B cell (primary cell): ENCODE measurements at regions not wholly inside any gene's neighbourhood (a gene's known extent, or its start where the extent isn't known, plus 50 kb on each side); places are given as distances from the start of the nearest gene placed in this dataset.

Experiments used
- ATAC-seq: fragments of 200-7000 bp; cut with Tn5 transposase; one replicate; pipeline ENCODE4 v1.10.0; 2021; ENCODE audit warnings: low read depth, mild to moderate bottlenecking, moderate number of reproducible peaks, moderate library complexity
- CTCF ChIA-PET: fragments of 350-600 bp; sonication (Branson Sonifier 250); formaldehyde crosslinking; loops from one replicate; lab custom pipeline; 2021; ENCODE audit warnings: antibody characterized with exemption, inconsistent platforms; lab: Charles Lee
- POLR2A ChIA-PET: fragments of 350-600 bp; sonication (Branson Sonifier 250); formaldehyde crosslinking; loops from one replicate; lab custom pipeline; 2021; ENCODE audit warnings: antibody characterized with exemption; lab: Charles Lee
- DNase-seq: peaks from one replicate; pipeline ENCODE4 v3.0.0; 2013
- H2AFZ ChIP-seq: 2 replicates; pipeline ENCODE4 v1.6.1; 2012; ENCODE audit warnings: mild to moderate bottlenecking, low read depth, low read length; ENCODE audit not compliant: insufficient read depth, poor library complexity, severe bottlenecking
- H3K27ac ChIP-seq, 2 donors: 1 replicate in 1 of 2; 2 replicates in 1 of 2; pipeline ENCODE4 v1.5.1; 2012 to 2013; ENCODE audit warnings: low read length in 2 of 2, mild to moderate bottlenecking in 2 of 2, moderate library complexity in 1 of 2
- H3K27me3 ChIP-seq, 4 experiments: fragments of 200-600 bp in 1 of 4; sonication (generic) in 1 of 4; replicated peaks in 1 of 4; 1 replicate in 2 of 4; 2 replicates in 2 of 4; pipeline versions ENCODE4 v1.6.1 to v1.7.0; 2013 to 2016; ENCODE audit warnings: low read length in 3 of 4, mild to moderate bottlenecking in 2 of 4, mixed read lengths in 1 of 4, moderate library complexity in 1 of 4; ENCODE audit not compliant: insufficient read depth in 4 of 4, control insufficient read depth in 3 of 4; ENCODE audit errors: control extremely low read depth in 1 of 4
- H3K36me3 ChIP-seq, 2 experiments: replicated peaks in 1 of 2; 1 replicate in 1 of 2; 2 replicates in 1 of 2; pipeline versions ENCODE4 v1.6.1 to v1.7.1; 2013; ENCODE audit warnings: low read length in 1 of 2; ENCODE audit not compliant: insufficient read depth in 2 of 2, control insufficient read depth in 1 of 2; ENCODE audit errors: control extremely low read depth in 1 of 2, extremely low read depth in 1 of 2
- H3K4me1 ChIP-seq, 2 donors: fragments of 200-600 bp in 1 of 2; sonication (generic) in 1 of 2; 1 replicate in 1 of 2; 2 replicates in 1 of 2; pipeline versions ENCODE4 v1.5.1 to v1.6.1; 2013 to 2017; ENCODE audit warnings: low read length in 2 of 2; ENCODE audit not compliant: control insufficient read depth in 2 of 2, insufficient read depth in 2 of 2
- H3K4me2 ChIP-seq: replicated peaks from 2 replicates; pipeline ENCODE3; 2012; ENCODE audit warnings: mild to moderate bottlenecking, low read depth, low read length; ENCODE audit not compliant: poor library complexity, severe bottlenecking
- H3K4me3 ChIP-seq, 5 experiments: fragments of 200-600 bp in 1 of 5; sonication (generic) in 1 of 5; 1 replicate in 3 of 5; 2 replicates in 2 of 5; pipeline versions ENCODE4 v1.5.1 to v1.7.0; 2011 to 2016; ENCODE audit warnings: low read length in 4 of 5, mild to moderate bottlenecking in 4 of 5, low read depth in 2 of 5, control low read depth in 1 of 5, moderate library complexity in 1 of 5; ENCODE audit not compliant: insufficient read depth in 1 of 5; ENCODE audit errors: control extremely low read depth in 1 of 5, extremely low read depth in 1 of 5
- H3K79me2 ChIP-seq: fragments of 200-600 bp; sonication (generic); one replicate; pipeline ENCODE4 v1.6.0; 2016; ENCODE audit warnings: low read length; ENCODE audit not compliant: control insufficient read depth, insufficient read depth
- H3K9ac ChIP-seq: fragments of 200-600 bp; sonication (generic); 2 replicates; pipeline ENCODE4 v1.6.1; 2017; ENCODE audit warnings: mild to moderate bottlenecking, low read length, moderate library complexity
- H3K9me3 ChIP-seq, 3 donors: one replicate each; pipeline versions ENCODE4 v1.6.1 to v1.7.1; 2013; ENCODE audit warnings: low read length in 2 of 3; ENCODE audit not compliant: control insufficient read depth in 2 of 3, insufficient read depth in 1 of 3; ENCODE audit errors: control extremely low read depth in 1 of 3
- H4K20me1 ChIP-seq: 2 replicates; pipeline ENCODE4 v1.6.0; 2012; ENCODE audit warnings: mild to moderate bottlenecking, low read length; ENCODE audit not compliant: insufficient read depth, control insufficient read depth, poor library complexity, severe bottlenecking
- H3K27ac Mint-ChIP-seq: one replicate; pipeline ENCODE4 v1.8.0; 2021; ENCODE audit warnings: mixed read lengths
- H3K27me3 Mint-ChIP-seq: one replicate; pipeline ENCODE4 v1.8.0; 2021; ENCODE audit warnings: mixed read lengths
- H3K4me1 Mint-ChIP-seq: one replicate; pipeline ENCODE4 v1.8.0; 2021; ENCODE audit warnings: mixed read lengths
- H3K4me3 Mint-ChIP-seq: one replicate; pipeline ENCODE4 v1.8.0; 2021; ENCODE audit warnings: mixed read lengths
- H3K9me3 Mint-ChIP-seq: one replicate; pipeline ENCODE4 v1.8.0; 2022; ENCODE audit warnings: mixed read lengths; ENCODE audit not compliant: insufficient read depth
- EZH2 ChIP-seq: IDR thresholded peaks from 2 replicates; pipeline ENCODE4 v1.6.1; 2012; ENCODE audit warnings: borderline replicate concordance, low read depth, mild to moderate bottlenecking, moderate library complexity, low read length; ENCODE audit not compliant: insufficient read depth, poor library complexity, severe bottlenecking
- WGBS: methylation state at CpG from one replicate; pipeline ENCODE4 v1.1.5; 2013; ENCODE audit warnings: missing lambda C conversion rate; ENCODE audit not compliant: insufficient coverage; 5-methylcytosine and 5-hydroxymethylcytosine counted together
- intact Hi-C: fragments of 100-400 bp; cut with micrococcal nuclease; formaldehyde crosslinking; loops from one replicate; pipeline ENCODE4 v1.10.0; 2022
- TF ChIP-seq, protein P1 (sequence below): fragments of 200-600 bp; IDR thresholded peaks from one replicate; pipeline ENCODE4 v1.8.0; 2022; ENCODE audit warnings: antibody characterized with exemption, mild to moderate bottlenecking

DNA sequence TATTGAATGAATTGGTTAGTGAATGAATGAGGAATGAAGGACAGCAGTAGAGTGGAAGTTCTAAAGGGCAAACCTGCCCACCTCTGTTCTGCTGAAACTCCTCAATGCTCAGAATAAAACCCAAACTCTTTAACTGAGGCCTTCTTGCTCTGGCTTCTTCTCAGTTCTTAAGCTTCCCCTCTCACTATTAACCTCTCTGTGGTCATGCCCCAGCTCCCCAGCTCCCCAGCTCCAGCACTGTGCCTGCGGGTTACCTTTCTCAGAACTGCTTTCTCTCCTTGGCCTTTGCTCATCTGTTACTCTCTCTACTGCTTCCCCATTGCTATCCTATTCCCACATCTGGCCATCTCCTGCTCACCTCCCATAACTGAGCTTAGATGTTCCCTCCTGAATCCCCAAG, 137.4 kb downstream of the NXPE2 start:
- H3K27ac ChIP-seq, result no peak overlapping the region
- no peaks in the 10 kb centered on the region for H3K9me3 ChIP-seq
- no peaks in the 10 kb centered on the region for H4K20me1 ChIP-seq
- H3K4me3 ChIP-seq, result no peak overlapping the region
- H3K27me3 Mint-ChIP-seq, result no peaks in the 10 kb centered on the region
- intact Hi-C loops, result no loop called here
- no peak overlapping the region for H3K27ac Mint-ChIP-seq
- H3K4me3 Mint-ChIP-seq, result no peak overlapping the region
- H3K4me1 Mint-ChIP-seq, result no peaks in the 10 kb centered on the region
- DNase-seq (no peak), ATAC-seq (no peak)
- no peaks in the 10 kb centered on the region for H3K36me3 ChIP-seq
- no peaks in the 10 kb centered on the region for H3K79me2 ChIP-seq
- 63% methylated on average over 1 of the region's 1 CpG for WGBS
- H2AFZ ChIP-seq, result no peak overlapping the region
- H3K9ac ChIP-seq, result no peak overlapping the region
- H3K9me3 Mint-ChIP-seq, result peaks cover 2% of the 10 kb centered on the region
- H3K27me3 ChIP-seq, result no peaks in the 10 kb centered on the region
- ChIA-PET POLR2A (no interaction called here), CTCF (no interaction called here)
- TF ChIP-seq EZH2, result no peak
- TF ChIP-seq, protein P1, sequence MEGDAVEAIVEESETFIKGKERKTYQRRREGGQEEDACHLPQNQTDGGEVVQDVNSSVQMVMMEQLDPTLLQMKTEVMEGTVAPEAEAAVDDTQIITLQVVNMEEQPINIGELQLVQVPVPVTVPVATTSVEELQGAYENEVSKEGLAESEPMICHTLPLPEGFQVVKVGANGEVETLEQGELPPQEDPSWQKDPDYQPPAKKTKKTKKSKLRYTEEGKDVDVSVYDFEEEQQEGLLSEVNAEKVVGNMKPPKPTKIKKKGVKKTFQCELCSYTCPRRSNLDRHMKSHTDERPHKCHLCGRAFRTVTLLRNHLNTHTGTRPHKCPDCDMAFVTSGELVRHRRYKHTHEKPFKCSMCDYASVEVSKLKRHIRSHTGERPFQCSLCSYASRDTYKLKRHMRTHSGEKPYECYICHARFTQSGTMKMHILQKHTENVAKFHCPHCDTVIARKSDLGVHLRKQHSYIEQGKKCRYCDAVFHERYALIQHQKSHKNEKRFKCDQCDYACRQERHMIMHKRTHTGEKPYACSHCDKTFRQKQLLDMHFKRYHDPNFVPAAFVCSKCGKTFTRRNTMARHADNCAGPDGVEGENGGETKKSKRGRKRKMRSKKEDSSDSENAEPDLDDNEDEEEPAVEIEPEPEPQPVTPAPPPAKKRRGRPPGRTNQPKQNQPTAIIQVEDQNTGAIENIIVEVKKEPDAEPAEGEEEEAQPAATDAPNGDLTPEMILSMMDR, result no peak
- no peak overlapping the region for H3K4me2 ChIP-seq
- H3K4me1 ChIP-seq, result no peaks in the 10 kb centered on the region

DNA sequence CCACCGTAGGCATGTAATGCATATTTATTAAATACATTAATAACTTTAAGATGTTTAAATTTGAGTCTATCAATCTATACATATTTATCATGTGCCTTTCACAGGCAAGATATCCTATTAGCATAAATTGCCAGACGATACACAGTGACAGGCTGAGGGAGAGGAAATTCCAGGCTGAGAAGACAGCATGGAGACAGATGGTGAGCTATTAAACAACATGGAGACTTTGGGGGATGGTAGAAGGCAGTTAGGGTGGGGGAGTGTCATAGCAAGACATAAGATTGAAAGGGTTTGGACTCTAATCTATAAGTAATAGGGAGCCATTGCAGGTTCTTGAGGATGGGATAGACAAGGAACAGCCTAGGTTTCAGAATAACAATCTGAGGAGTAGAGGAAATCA, 138.5 kb downstream of the NXPE2 start:
- H3K79me2 ChIP-seq, result no peaks in the 10 kb centered on the region
- no peaks in the 10 kb centered on the region for H3K27me3 ChIP-seq
- intact Hi-C loops, result no loop called here
- no peak overlapping the region for H3K4me3 ChIP-seq
- WGBS, result 100% methylated on average over 1 of the region's 2 CpGs
- TF ChIP-seq, protein P1, result no peak
- TF ChIP-seq EZH2, result no peak
- H3K27me3 Mint-ChIP-seq, result no peaks in the 10 kb centered on the region
- no peaks in the 10 kb centered on the region for H3K4me1 ChIP-seq
- H3K4me1 Mint-ChIP-seq, result no peaks in the 10 kb centered on the region
- POLR2A ChIA-PET, result no interaction called here
- no peak overlapping the region for H3K27ac Mint-ChIP-seq
- H3K9me3 Mint-ChIP-seq, result peaks cover 2% of the 10 kb centered on the region
- no peak for ATAC-seq
- no peaks in the 10 kb centered on the region for H3K36me3 ChIP-seq
- H3K4me2 ChIP-seq, result no peak overlapping the region
- H3K4me3 Mint-ChIP-seq, result no peak overlapping the region
- H2AFZ ChIP-seq, result no peak overlapping the region
- no peak for DNase-seq
- no peaks in the 10 kb centered on the region for H4K20me1 ChIP-seq
- CTCF ChIA-PET, result no interaction called here
- no peaks in the 10 kb centered on the region for H3K9me3 ChIP-seq
- no peak overlapping the region for H3K27ac ChIP-seq
- H3K9ac ChIP-seq, result no peak overlapping the region
